ENCODE measurements at regions not wholly inside any gene's neighbourhood (a gene's known extent, or its start where the extent isn't known, plus 50 kb on each side); places are given as distances from the start of the nearest gene placed in this dataset.
A peak's percentile ranks its signal among the peaks of the same experiment; 100 is the strongest.

- no peak for ATAC-seq (replicated peaks)
- no peaks in the 10 kb centered on the region for H3K27me3 Mint-ChIP-seq
- H3K9me3 Mint-ChIP-seq: peaks cover 7% of the 10 kb centered on the region
- no peaks in the 10 kb centered on the region for H3K36me3 Mint-ChIP-seq (ENCODE audit: low read depth)
- no peaks in the 10 kb centered on the region for H3K4me1 Mint-ChIP-seq
- H3K27ac Mint-ChIP-seq: no peak overlapping the region
- no peak overlapping the region for H3K4me3 Mint-ChIP-seq
Observed at GRCh38 chr9:31683116-31683515, 701.3 kb upstream of the ACO1 start.

GRCh38 chr9:31697956-31698355 is 686.5 kb upstream of the ACO1 start:
- Mint-ChIP-seq H3K27me3 (no peaks in the 10 kb centered on the region), H3K36me3 (ENCODE audit: low read depth) (no peaks in the 10 kb centered on the region), H3K9me3 (peaks cover 13% of the 10 kb centered on the region), H3K27ac (no peak overlapping the region), H3K4me1 (peaks cover 9% of the 10 kb centered on the region), H3K4me3 (no peak overlapping the region)
- ATAC-seq (replicated peaks): no peak

GRCh38 chr9:31699836-31700235 is 684.6 kb upstream of the ACO1 start:
- Mint-ChIP-seq H3K36me3 (ENCODE audit: low read depth) (no peaks in the 10 kb centered on the region), H3K27ac (no peak overlapping the region), H3K4me3 (no peak overlapping the region), H3K4me1 (peaks cover 9% of the 10 kb centered on the region), H3K9me3 (peaks cover 16% of the 10 kb centered on the region), H3K27me3 (no peaks in the 10 kb centered on the region)
- peak; percentile 66 for ATAC-seq (replicated peaks)

- ATAC-seq (replicated peaks): peak; percentile 88
Observed at GRCh38 chr9:31700252-31701045, 684.0 kb upstream of the ACO1 start.

GRCh38 chr9:31702957-31703356 is 681.5 kb upstream of the ACO1 start:
- Mint-ChIP-seq H3K27me3 (no peaks in the 10 kb centered on the region), H3K9me3 (peaks cover 6% of the 10 kb centered on the region), H3K36me3 (ENCODE audit: low read depth) (no peaks in the 10 kb centered on the region), H3K4me1 (peaks cover 4% of the 10 kb centered on the region), H3K27ac (no peak overlapping the region), H3K4me3 (no peak overlapping the region)
- no peak for ATAC-seq (replicated peaks)

More at GRCh38 chr9:31700252-31701045, 684.0 kb upstream of the ACO1 start:
- H3K4me1 Mint-ChIP-seq: peaks cover 9% of the 10 kb centered on the region
- H3K27me3 Mint-ChIP-seq: no peaks in the 10 kb centered on the region
- H3K4me3 Mint-ChIP-seq: no peak overlapping the region
- peaks cover 16% of the 10 kb centered on the region for H3K9me3 Mint-ChIP-seq
- H3K27ac Mint-ChIP-seq: no peak overlapping the region
- no peaks in the 10 kb centered on the region for H3K36me3 Mint-ChIP-seq (ENCODE audit: low read depth)

DNA sequence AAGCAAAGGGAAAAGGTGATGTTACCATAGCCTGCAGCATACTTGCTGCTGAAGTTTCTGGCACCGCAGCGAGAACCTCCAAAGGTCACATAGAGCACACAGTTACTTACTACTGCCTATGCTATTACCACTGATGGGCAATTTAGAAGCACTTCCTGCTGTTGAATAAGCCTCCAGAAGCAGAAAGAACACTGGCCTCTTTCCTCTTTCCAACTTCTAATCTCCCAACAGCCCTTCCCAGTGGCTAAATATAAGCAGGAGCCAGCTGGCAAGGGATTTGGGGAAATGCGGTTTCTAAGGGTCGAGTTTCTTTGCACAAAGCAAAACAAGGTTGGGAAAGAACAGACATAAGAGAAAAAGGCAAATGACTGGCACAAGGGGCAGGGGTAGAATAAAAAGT is 669.2 kb upstream of the ACO1 start:
- H3K36me3 Mint-ChIP-seq (ENCODE audit: low read depth): no peaks in the 10 kb centered on the region
- no peak overlapping the region for H3K27ac Mint-ChIP-seq
- no peaks in the 10 kb centered on the region for H3K9me3 Mint-ChIP-seq
- no peak for ATAC-seq (replicated peaks)
- no peaks in the 10 kb centered on the region for H3K27me3 Mint-ChIP-seq
- no peak overlapping the region for H3K4me3 Mint-ChIP-seq
- H3K4me1 Mint-ChIP-seq: no peaks in the 10 kb centered on the region

DNA sequence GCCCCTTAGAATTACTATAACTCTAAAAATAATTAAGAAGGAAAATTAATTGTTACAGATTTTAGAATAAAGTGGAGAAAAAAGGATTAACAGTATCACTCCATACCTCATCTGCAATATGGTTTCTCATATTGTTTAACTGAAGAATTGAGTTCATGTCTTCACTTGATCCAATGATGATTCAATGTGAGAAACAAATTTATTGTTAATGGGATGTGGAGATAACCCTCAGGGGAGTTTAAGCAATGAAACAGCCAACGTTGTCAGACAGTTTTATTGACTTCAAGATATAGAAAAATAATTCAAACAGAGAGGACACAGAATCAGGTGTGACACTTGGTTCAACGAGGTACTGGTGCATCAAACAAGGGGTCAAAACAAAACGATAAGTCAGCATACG is 665.2 kb upstream of the ACO1 start:
- H3K27me3 Mint-ChIP-seq: no peaks in the 10 kb centered on the region

DNA sequence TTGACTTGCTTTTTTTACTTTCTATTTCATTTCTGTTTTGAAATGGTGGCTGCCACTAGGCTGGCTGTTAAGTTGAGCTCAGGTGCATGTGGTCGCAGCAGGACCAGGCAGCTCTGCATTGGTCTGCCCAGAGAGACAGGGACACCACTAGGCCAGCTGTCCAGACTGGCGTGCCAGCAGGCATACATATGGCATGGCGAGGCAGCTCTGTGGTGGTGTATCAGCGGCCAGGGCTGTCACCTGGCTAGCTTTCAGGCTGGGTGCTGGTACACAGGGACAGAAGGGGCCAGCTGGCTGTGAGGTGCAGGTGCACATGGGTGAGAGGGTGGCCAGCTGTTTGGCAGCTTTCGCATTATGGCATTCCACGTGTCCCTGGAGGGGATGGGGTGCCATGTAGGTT is 654.0 kb upstream of the ACO1 start:
- H3K4me3 Mint-ChIP-seq: no peak overlapping the region
- ATAC-seq (replicated peaks): no peak
- H3K9me3 Mint-ChIP-seq: no peaks in the 10 kb centered on the region
- H3K27ac Mint-ChIP-seq: no peak overlapping the region
- no peaks in the 10 kb centered on the region for H3K36me3 Mint-ChIP-seq (ENCODE audit: low read depth)
- no peaks in the 10 kb centered on the region for H3K27me3 Mint-ChIP-seq
- no peaks in the 10 kb centered on the region for H3K4me1 Mint-ChIP-seq

More for the DNA sequence above, 665.2 kb upstream of the ACO1 start:
- no peak overlapping the region for H3K27ac Mint-ChIP-seq
- ATAC-seq (replicated peaks): no peak
- H3K4me1 Mint-ChIP-seq: no peaks in the 10 kb centered on the region
- no peaks in the 10 kb centered on the region for H3K9me3 Mint-ChIP-seq
- no peak overlapping the region for H3K4me3 Mint-ChIP-seq
- no peaks in the 10 kb centered on the region for H3K36me3 Mint-ChIP-seq (ENCODE audit: low read depth)

GRCh38 chr9:31733166-31733565 is 651.3 kb upstream of the ACO1 start:
- no peak for ATAC-seq (replicated peaks)
- no peak overlapping the region for H3K27ac Mint-ChIP-seq
- H3K36me3 Mint-ChIP-seq (ENCODE audit: low read depth): no peaks in the 10 kb centered on the region
- H3K9me3 Mint-ChIP-seq: no peaks in the 10 kb centered on the region
- no peaks in the 10 kb centered on the region for H3K4me1 Mint-ChIP-seq
- H3K27me3 Mint-ChIP-seq: no peaks in the 10 kb centered on the region
- no peak overlapping the region for H3K4me3 Mint-ChIP-seq

DNA sequence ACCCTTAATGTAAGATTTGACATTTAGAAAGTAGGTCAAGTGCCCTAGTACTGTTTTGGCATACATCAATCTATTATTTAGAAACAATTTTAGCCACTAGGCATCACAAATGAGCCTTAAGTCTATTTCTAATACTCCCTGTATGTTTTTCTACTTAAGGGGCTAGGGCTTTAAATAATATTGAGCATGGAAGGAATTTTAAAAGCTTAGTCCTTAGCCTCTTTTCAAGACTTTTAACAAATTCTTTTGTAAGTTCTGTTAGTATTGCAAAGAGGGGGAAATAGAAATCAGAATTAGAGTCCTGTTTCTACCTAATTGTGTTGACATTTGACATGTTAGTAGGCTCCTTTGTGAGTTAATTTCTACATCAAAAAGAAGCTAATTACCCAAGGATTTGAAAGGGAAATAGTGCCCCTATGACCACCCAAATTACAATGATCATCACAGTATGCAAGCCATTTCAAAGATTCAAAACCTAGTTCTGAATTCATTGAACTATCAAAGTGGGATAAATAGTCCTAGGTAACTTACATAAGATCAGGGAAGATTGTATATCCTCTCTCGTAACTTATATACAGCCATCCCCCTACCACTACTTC is 647.8 kb upstream of the ACO1 start:
- Mint-ChIP-seq H3K4me1 (no peaks in the 10 kb centered on the region), H3K36me3 (ENCODE audit: low read depth) (no peaks in the 10 kb centered on the region)

GRCh38 chr9:31740705-31741104 is 643.7 kb upstream of the ACO1 start:
- no peaks in the 10 kb centered on the region for H3K9me3 Mint-ChIP-seq
- no peak for ATAC-seq (replicated peaks)
- H3K27me3 Mint-ChIP-seq: no peaks in the 10 kb centered on the region
- no peaks in the 10 kb centered on the region for H3K36me3 Mint-ChIP-seq (ENCODE audit: low read depth)
- H3K4me1 Mint-ChIP-seq: no peaks in the 10 kb centered on the region
- no peak overlapping the region for H3K27ac Mint-ChIP-seq
- H3K4me3 Mint-ChIP-seq: no peak overlapping the region

More for the DNA sequence above, 647.8 kb upstream of the ACO1 start:
- H3K4me3 Mint-ChIP-seq: no peak overlapping the region
- no peak for ATAC-seq (replicated peaks)
- no peak overlapping the region for H3K27ac Mint-ChIP-seq
- H3K27me3 Mint-ChIP-seq: no peaks in the 10 kb centered on the region
- H3K9me3 Mint-ChIP-seq: no peaks in the 10 kb centered on the region

DNA sequence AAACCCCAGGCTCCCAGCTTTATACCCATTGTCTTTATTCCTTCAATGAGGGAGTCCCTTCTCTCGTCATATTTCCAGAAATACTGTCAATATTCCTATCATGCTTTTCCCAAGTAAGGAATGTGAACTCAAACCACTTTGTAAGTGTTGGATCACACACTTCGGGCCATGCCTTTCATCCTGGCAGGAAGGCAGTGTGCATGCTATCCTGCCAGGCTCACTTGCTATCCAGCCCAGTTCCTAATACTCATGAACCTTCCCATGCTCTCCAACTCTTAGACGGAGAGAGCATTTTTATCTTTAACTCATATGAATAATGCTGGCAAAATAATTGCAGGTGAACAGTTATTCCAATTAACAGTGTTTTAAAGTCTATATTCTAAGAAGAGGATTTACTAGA is 639.9 kb upstream of the ACO1 start:
- no peak overlapping the region for H3K4me3 Mint-ChIP-seq
- no peaks in the 10 kb centered on the region for H3K9me3 Mint-ChIP-seq
- no peaks in the 10 kb centered on the region for H3K4me1 Mint-ChIP-seq
- no peaks in the 10 kb centered on the region for H3K36me3 Mint-ChIP-seq (ENCODE audit: low read depth)
- H3K27me3 Mint-ChIP-seq: no peaks in the 10 kb centered on the region
- H3K27ac Mint-ChIP-seq: no peak overlapping the region
- no peak for ATAC-seq (replicated peaks)

DNA sequence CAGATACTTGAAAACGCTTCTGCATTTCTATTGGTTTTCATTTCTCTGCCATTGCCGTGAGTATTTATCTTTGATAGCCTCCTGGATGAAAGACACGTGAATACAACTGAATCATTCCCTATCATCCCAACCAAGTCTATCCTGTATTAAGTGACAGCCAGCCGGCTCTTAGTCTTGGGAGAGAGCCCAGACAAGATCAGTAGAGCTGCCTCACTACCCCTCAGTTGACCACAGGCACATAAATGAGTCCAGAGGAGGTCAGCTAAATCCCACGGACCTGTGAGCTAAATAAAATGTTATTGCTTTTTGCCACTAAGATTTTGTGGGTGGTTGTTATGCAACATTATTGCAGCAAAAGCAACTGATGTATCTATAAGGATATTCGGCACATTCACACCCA is 639.0 kb upstream of the ACO1 start:
- no peak overlapping the region for H3K27ac Mint-ChIP-seq
- no peaks in the 10 kb centered on the region for H3K4me1 Mint-ChIP-seq
- H3K9me3 Mint-ChIP-seq: no peaks in the 10 kb centered on the region
- no peaks in the 10 kb centered on the region for H3K27me3 Mint-ChIP-seq
- ATAC-seq (replicated peaks): no peak
- H3K36me3 Mint-ChIP-seq (ENCODE audit: low read depth): no peaks in the 10 kb centered on the region
- H3K4me3 Mint-ChIP-seq: no peak overlapping the region

DNA sequence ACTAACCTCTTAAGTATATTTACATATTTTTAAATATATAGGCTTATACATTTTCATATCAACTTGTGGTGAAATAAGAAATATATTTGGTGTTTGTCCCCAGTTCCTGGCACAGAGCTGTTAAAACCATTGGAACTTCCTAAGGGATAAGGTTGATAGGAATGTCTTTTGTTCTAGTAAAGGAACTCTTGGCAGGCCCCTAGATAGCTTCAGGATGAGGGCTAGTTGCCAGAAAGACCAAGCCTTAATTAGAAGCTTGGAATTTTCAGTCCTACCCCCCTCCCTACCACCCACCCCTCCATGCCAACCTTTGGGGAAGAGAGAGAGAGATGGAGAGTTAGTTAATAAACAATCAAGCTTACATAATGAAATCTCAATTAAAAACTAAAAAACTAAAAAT is 638.6 kb upstream of the ACO1 start:
- H3K27ac Mint-ChIP-seq: no peak overlapping the region
- no peak overlapping the region for H3K4me3 Mint-ChIP-seq
- H3K36me3 Mint-ChIP-seq (ENCODE audit: low read depth): no peaks in the 10 kb centered on the region
- no peak for ATAC-seq (replicated peaks)
- no peaks in the 10 kb centered on the region for H3K27me3 Mint-ChIP-seq
- H3K9me3 Mint-ChIP-seq: no peaks in the 10 kb centered on the region
- no peaks in the 10 kb centered on the region for H3K4me1 Mint-ChIP-seq

DNA sequence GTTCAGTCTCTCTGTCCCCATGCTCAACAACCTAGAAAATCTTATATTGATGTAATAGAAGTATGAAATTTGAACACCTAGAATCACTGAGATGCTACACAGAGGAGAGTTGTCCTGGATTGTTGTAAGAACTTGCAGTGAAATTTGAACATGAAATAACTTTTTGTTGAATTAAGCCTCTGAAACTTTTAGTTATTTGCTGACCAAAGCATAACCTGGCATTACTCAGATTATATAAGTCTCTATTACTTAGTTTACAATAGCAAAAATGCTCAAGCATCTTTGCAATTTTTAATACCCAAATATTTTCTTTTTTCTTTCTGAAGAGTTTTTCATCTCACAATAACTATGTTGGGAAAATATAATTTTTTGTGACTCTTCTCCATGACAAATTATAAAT is 630.7 kb upstream of the ACO1 start:
- Mint-ChIP-seq H3K27me3 (no peaks in the 10 kb centered on the region), H3K27ac (no peak overlapping the region), H3K4me1 (no peaks in the 10 kb centered on the region), H3K4me3 (no peak overlapping the region), H3K36me3 (ENCODE audit: low read depth) (no peaks in the 10 kb centered on the region), H3K9me3 (no peaks in the 10 kb centered on the region)
- no peak for ATAC-seq (replicated peaks)

Data from activated T-helper 17 cell treated with anti-CD3 and anti-CD28 coated beads, Interleukin-2, amount 50 U/mL, for 72 hours (primary cell).